GM23338 (cell line): ENCODE measurements at regions not wholly inside any gene's neighbourhood (a gene's known extent, or its start where the extent isn't known, plus 50 kb on each side); places are given as distances from the start of the nearest gene placed in this dataset.

ENCODE experiments used
- CTCF ChIP-seq, 2 experiments: fragments of 200-600 bp in 1 of 2; sonication (generic) in 1 of 2; conservative IDR thresholded peaks; 2 replicates each; pipeline versions ENCODE4 v1.5.1 to v1.6.1; 2016 to 2017; ENCODE audit warnings: antibody characterized with exemption in 2 of 2, low read depth in 2 of 2, mild to moderate bottlenecking in 2 of 2, moderate library complexity in 1 of 2
- REST ChIP-seq: IDR thresholded peaks from one replicate; pipeline ENCODE4 v1.6.1; 2018; ENCODE audit warnings: antibody characterized with exemption; ENCODE audit not compliant: unreplicated experiment

- TF ChIP-seq CTCF (conservative IDR thresholded peaks at IDR 0.05; ENCODE audit: low read depth in 2 of 2) (no peak), REST (no peak)
These were observed 49.9 kb upstream of the TBX3 start for GRCh38 chr12:114733919-114734318.
